Dedifferentiated amniotic fluid mesenchymal stem cell (primary cell): ENCODE measurements at regions not wholly inside any gene's neighbourhood (a gene's known extent, or its start where the extent isn't known, plus 50 kb on each side); places are given as distances from the start of the nearest gene placed in this dataset.

Experiments
- DNase-seq: peaks from one replicate; pipeline ENCODE4 v3.0.0-alpha.2; 2016; ENCODE audit errors: extremely low spot score

- no peak for DNase-seq
Measured at GRCh38 chr13:108528303-108528702, 101.1 kb upstream of the MYO16 start.

DNA sequence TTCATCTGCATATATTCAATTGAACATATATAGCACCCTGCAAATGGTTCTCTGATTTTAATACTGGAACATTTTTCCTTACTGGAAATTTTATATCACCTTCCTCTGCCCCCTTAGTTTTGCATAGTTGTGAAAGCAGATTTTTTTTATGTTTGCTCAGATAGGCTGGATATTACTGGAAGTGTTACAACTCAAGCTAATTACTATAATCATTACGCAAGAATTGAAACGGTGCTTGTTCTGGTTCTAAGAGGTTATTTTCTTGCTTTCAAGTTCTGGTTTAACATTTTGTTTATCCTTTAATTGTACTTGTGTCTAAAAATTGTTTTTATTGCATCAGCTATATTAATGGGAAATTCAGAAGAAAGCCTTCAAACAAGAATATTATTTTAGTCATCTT, 95.6 kb upstream of the MYO16 start:
- DNase-seq: no peak

- DNase-seq: no peak
Measured at GRCh38 chr13:108534728-108535127, 94.7 kb upstream of the MYO16 start.

GRCh38 chr13:108549934-108550333, 79.5 kb upstream of the MYO16 start:
- no peak for DNase-seq

- no peak for DNase-seq
Measured at GRCh38 chr13:108551674-108552073, 77.7 kb upstream of the MYO16 start.

- no peak for DNase-seq
Measured at GRCh38 chr13:108558489-108558888, 70.9 kb upstream of the MYO16 start.

DNA sequence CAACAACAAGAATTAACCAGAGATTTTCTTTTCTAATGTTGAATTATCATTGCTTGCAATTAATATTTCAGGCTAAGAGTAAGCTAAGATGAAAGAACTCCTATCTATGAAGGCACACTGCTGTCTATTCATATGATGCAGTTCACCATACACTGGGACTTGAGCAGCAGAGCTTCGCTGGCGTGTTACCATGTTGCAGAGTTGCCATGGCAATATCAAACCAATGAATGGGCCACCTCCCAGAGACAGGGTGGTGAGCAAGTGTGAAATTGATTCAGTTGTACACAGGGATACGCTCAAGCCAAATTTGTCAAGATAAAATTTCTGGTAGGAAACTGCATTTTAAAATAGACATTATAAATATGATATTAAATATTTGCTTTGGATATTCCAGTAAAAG, 69.3 kb upstream of the MYO16 start:
- DNase-seq: no peak

- no peak for DNase-seq
Measured at GRCh38 chr13:108561149-108561548, 68.3 kb upstream of the MYO16 start.

DNA sequence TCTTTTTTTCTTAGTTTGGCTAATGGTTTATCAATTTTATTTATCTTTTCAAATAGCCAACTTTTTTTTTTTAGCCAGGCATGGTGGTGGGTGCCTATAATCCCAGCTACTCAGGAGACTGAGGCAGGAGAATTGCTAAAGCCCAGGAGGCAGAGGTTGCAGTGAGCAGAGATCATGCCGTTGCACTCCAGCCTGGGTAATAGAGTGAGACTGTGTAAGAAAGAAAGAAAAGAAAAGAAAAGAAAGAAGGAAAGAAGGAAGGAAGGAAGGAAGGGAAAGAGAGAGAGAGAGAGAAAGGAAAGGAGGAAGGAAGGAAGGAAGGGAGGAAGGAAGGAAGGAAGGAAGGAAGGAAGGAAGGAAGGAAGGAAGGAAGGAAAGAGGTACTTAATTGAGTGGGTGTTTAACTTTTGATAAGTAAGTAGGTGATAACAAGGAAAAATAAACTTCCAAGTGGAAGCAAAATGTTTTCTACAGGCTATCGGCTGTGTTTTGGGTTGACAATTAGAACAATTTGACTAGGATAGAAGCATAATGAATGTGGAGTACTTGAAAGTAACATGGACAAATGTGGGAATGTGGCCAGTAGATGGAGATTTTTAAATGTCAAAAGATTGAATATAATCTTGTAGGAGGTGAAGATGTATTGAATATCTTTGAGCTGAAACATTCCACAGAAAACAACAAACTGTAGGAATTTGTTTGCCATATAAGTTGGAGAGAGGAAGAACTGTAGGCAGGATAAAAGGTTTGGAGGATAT, 62.8 kb upstream of the MYO16 start:
- DNase-seq: no peak

DNA sequence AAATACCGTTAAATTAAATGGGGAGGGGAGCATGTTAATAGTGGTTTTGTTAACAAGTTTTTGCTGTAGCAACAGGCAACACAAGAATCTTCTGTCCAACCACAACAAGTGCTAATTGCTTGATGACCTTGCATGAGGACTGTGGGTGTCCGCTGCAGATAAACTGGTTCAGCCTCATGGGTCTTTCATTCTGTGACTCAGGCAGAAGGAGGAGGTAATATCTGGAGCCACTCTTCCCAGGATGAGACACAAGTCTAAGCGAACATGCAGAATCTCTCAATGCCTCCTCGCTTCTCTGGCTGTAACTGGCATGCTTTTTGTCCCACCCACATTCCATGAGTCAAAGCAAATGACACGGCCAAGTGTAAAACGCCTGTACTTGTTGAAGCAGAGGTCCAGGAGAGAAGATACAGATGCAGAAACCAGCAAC, 56.6 kb upstream of the MYO16 start:
- no peak for DNase-seq

GRCh38 chr13:108573455-108573854, 56.0 kb upstream of the MYO16 start:
- DNase-seq: no peak

DNA sequence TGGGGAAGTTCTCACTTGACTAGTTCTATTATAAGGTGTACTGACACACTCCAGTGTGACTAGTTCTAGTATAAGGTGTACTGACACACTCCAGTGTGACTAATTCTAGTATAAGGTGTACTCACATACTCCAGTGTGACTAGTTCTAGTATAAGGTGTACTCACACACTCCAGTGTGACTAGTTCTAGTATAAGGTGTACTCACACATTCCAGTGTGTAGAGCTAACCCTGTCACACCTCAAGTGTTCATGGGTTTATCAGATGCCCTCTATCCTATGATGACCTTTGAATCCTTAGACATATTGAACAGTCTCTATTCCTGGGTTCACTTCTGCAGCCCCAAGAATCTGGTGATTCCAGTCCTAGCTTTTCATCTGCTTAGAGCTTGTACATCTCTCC, 54.6 kb upstream of the MYO16 start:
- no peak for DNase-seq

DNA sequence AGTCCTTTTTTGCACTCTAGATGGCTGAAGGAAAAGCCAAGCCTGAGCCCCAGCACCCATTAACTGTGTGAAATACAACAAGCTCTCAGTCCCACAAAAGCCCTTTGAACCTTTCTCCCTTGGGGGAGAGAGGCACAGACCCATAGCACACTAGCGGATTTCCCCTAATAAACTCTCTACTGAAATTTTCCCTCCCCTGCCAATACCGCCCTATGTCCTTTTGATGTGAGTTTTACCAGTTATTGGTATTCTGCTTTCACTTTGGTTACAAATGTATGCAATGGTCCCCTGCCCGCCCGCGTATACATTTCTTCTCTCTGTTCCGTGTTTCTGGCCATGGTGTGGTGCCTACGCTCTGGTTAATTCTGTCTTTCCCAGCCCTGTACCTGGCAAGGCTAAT, 54.0 kb upstream of the MYO16 start:
- no peak for DNase-seq
